ENCODE measurements at regions not wholly inside any gene's neighbourhood (a gene's known extent, or its start where the extent isn't known, plus 50 kb on each side); places are given as distances from the start of the nearest gene placed in this dataset.

DNA sequence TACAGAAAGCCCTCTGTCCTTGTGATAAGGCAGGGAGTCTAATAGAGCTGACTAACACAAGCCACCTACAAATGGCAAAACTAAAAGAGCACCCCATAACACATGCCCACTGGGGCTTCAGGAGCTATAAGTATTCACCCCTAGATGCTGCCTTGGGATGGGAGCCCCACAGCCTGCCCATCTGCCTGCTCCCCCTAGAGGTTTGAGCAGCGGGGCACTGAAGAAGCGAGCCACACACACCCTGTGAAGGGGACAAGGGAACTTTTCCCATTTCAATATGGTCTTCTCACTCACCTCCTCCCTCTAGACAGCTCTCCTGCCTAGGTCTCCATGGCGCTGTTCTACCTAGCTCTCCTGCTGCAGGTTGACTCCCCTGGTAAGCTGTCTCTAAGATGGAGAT is 261.0 kb downstream of the SHQ1 start:
- H3K4me3 ChIP-seq (ENCODE audit: insufficient read depth, low read depth, low read length) = no peak overlapping the region
- no peak for ATAC-seq (ENCODE audit: low read depth)
- 0 out of 2 replicates have a peak, but pooled peaks cover 2% of the 10 kb centered on the region for H3K9me1 ChIP-seq (ENCODE audit: insufficient read depth, low read length)
- H4K8ac ChIP-seq (ENCODE audit: low read depth in 2 of 2, low read length in 2 of 2) = no peak overlapping the region
- no peaks in the 10 kb centered on the region for H3K9me3 ChIP-seq (ENCODE audit: control insufficient read depth, insufficient read depth, low read length)
- H3K4me1 ChIP-seq (ENCODE audit: control insufficient read depth, insufficient read depth, low read length) = peaks cover 6% of the 10 kb centered on the region
- H3K56ac ChIP-seq (ENCODE audit: extremely low read depth, insufficient read depth, low read length) = no peak overlapping the region
- H3K27me3 ChIP-seq (ENCODE audit: control insufficient read depth, insufficient read depth, low read length) = peaks cover 2% of the 10 kb centered on the region
- no peak overlapping the region for H3K9ac ChIP-seq (ENCODE audit: low read depth, low read length)
- no peak for DNase-seq
- no peaks in the 10 kb centered on the region for H3K36me3 ChIP-seq (ENCODE audit: control insufficient read depth, insufficient read depth, low read length)
- no peak overlapping the region for H3K14ac ChIP-seq (replicated peaks; ENCODE audit: low read depth, low read length)
- H4K91ac ChIP-seq (ENCODE audit: insufficient read depth, low read depth, low read length) = no peak overlapping the region
- ChIA-PET CTCF (no interaction called here), POLR2A (ENCODE audit: unreplicated experiment) (no interaction called here)
- no peak overlapping the region for H3K4ac ChIP-seq (ENCODE audit: low read depth, low read length)
- no peak overlapping the region for H2BK20ac ChIP-seq (ENCODE audit: low read depth, low read length)
- in situ Hi-C loops (cut with MboI; ENCODE audit: low sequenced_read_pairs) = no loop called here
- TF ChIP-seq CHD1 (IDR thresholded peaks at IDR 0.05; ENCODE audit: low read depth, low read length) = no peak
- TF ChIP-seq FOS (IDR thresholded peaks at IDR 0.05; ENCODE audit: low read depth, low read length) = no peak
- dilution Hi-C loops (cut with HindIII; ENCODE audit: low sequenced_read_pairs, unreplicated experiment) = no loop called here
- H3K18ac ChIP-seq (ENCODE audit: low read depth, low read length) = no peak overlapping the region
- H2AFZ ChIP-seq (replicated peaks; ENCODE audit: low read length, poor library complexity) = no peak overlapping the region
- H4K20me1 ChIP-seq (ENCODE audit: insufficient read depth, low read length) = no peaks in the 10 kb centered on the region
- H2BK15ac ChIP-seq (ENCODE audit: low read depth, low read length) = no peak overlapping the region
- no peak overlapping the region for H3K4me2 ChIP-seq (ENCODE audit: low read depth, low read length)
- H3K27ac ChIP-seq (ENCODE audit: insufficient read depth, low read length) = no peak overlapping the region
- no CpG with 5 or more reads among the region's 3 CpGs for WGBS, 2 experiments (ENCODE audit: extremely low coverage in 2 of 2, insufficient read length in 1 of 2)
- no peak overlapping the region for H3K23ac ChIP-seq (ENCODE audit: low read depth, low read length)
- no peak overlapping the region for H2AK5ac ChIP-seq (ENCODE audit: low read depth, low read length)
- H2AK9ac ChIP-seq (replicated peaks; ENCODE audit: low read depth, low read length, poor library complexity) = no peak overlapping the region
- intact Hi-C loops (cut with micrococcal nuclease) = no loop called here
- no peaks in the 10 kb centered on the region for H3K79me1 ChIP-seq (ENCODE audit: low read depth in 1 of 2, low read length in 2 of 2)
- no TSS peak for BruUV-seq (replicated peaks)
- no peak overlapping the region for H2BK120ac ChIP-seq (ENCODE audit: low read depth, low read length)
- no peak overlapping the region for H2BK5ac ChIP-seq (ENCODE audit: low read depth, low read length, poor library complexity, severe bottlenecking)
- H4K5ac ChIP-seq (ENCODE audit: low read depth, low read length) = no peak overlapping the region

Data from IMR-90 (cell line).